Stimulated activated CD4-positive, alpha-beta T cell treated with anti-CD3 and anti-CD28 coated beads, Interleukin-1b, Interleukin-23, amount 100 ng/mL, for 4 hours (primary cell): ENCODE measurements at regions not wholly inside any gene's neighbourhood (a gene's known extent, or its start where the extent isn't known, plus 50 kb on each side); places are given as distances from the start of the nearest gene placed in this dataset.
"Not testable (repeated sequence)": the region's sequence is repeated elsewhere in the genome, so short reads cannot be mapped to it uniquely, and the experiment has no call there.

Experiments used
- DNase-seq, 2 donors: peaks; one replicate each; pipeline ENCODE4 v3.0.0-alpha.2; 2020; ENCODE audit warnings: low read depth in 2 of 2

- DNase-seq, result no peak
Measured at GRCh38 chr2:14752295-14752694, 119.8 kb downstream of the LRATD1 start.

DNA sequence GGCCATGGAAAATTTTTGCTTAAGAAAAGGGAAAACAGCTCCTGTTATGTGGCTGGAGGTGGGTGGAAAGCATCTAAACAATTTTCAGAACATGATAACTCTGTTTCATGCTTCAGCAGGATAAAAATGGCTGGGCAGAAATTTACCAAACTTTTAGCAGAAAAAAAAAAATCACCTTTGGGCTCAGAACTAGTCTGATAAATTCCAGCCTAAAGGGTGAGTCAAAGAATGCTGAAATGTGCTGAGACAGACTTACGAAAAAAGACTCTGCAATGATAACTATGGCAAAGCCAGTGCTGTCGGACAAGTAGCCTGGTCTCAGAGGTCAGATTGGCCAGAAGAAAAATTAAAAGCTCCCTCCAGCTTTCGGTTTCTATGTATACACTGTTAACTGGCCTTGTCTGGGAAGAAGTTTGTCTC, 123.6 kb downstream of the LRATD1 start:
- DNase-seq, result no peak

DNA sequence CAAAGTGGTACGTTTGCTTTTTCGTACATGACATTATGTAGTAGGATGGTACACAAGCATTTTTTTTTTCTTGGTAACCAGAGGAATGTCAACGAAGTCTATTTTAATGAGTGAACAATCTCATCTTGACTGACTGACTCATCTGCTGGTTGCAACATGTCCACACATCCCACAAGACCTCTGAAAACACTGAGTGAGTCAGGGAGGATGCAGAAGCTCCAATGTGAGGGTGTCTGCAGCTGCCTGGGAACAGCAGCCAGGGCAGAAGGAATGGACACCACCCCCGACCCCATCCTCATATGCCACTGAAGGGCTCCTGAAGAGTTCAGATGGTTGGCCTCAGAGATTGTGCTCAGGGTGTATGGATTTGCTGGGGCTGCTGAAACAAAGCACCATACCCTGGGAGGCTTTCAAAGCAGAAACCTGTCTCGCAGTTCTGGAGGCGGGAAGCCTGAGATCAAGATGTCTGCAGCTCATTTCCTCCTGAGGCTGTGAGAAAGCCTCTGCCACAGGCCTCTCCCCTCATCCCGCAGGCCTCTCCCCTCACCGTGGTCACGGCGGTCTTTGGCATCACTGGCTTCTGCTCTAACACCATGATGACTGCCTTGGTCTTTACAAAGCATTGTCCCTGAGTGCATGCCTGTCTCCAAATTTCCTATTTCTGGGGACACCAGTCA, 124.6 kb downstream of the LRATD1 start:
- no peak for DNase-seq

- DNase-seq, result no peak
Measured at GRCh38 chr2:14759082-14759481, 126.6 kb downstream of the LRATD1 start.

GRCh38 chr2:14760169-14760568, 127.7 kb downstream of the LRATD1 start:
- DNase-seq, result no peak

DNA sequence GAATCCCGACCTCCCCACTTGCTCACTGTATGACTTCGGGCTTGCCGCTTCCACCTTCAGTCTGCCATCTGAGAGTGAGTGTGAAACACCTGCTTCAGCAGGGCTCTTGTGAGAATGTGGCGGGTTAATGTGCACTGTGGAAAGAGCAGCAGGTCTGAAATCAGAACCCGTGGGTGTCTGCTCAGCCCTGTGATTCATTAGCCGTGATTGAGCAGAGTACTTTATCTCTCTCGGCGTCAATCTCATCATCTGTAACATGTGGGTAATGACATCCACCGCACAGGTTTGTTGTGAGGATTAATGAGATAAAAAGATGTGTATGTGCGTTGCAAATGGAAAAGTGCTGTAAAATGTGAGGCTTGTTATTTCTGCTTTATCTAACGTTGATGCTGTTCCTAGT, 128.6 kb downstream of the LRATD1 start:
- DNase-seq, result no peak

GRCh38 chr2:14773696-14774095, 141.2 kb downstream of the LRATD1 start:
- DNase-seq, result no peak

DNA sequence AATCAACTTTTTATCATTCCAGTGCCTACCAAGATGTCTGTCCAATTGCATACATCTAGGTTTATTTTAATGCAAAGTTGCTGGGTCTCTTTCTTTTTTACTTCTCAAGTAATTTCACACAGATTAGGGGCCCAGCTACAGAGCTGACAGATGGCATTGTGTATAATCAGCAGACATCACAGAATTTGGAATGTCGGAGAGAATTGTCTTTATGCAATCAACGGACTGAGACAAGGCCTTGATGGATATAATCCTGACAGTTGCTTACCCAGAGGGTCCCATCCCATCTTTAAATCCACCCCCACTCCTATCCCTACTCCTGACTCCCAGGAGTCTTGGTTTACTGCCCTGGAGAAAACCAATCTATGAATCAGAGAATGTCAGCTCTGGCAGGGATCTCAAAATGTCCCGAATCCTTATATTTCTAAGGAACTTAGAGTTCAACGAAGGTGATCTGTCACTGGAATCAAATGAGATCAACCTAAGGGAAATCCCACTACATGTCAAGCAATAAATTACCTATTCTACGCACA, 142.0 kb downstream of the LRATD1 start:
- DNase-seq, result no peak

- DNase-seq, result no peak
Measured at GRCh38 chr2:14776216-14776615, 143.7 kb downstream of the LRATD1 start.

DNA sequence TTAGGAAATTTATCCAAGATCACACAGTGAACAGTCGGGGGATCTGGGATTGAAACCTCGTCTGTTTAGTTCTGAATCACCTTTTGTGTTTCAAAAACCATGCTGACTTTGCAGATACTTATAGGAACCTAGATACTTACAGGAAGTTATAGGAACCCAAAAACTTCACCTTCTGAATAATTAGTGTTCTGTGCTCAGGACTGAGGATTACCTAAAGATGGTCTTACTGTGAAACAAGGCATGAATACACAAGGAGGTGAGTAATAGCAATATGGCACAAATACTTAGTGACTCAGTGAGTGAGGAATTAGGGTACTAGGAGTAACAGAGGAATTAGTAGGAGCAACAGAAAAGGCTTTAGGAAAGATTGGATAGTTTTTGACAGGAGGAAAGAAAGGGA, 145.5 kb downstream of the LRATD1 start:
- DNase-seq, result no peak

DNA sequence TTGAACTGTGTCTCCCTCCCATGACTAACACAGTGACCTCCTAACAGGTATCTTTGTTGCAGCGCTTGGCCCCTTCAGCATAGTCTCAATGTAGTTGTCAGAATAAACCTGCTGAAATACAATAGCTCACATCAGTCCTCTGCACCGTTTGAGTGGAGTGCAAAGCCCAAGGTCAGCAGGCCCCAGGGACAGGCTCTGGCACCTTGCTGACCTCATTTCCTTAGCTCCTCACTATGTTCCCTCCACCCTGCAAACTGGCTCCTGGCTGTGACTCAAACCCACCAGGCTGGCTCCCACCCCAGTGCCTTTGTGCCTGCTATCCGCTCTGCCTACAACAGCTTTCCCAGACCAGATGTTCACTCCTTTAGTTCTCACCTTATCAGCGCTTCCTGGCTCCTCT, 146.7 kb downstream of the LRATD1 start:
- DNase-seq, result no peak

GRCh38 chr2:14781142-14781541, 148.6 kb downstream of the LRATD1 start:
- no peak for DNase-seq

DNA sequence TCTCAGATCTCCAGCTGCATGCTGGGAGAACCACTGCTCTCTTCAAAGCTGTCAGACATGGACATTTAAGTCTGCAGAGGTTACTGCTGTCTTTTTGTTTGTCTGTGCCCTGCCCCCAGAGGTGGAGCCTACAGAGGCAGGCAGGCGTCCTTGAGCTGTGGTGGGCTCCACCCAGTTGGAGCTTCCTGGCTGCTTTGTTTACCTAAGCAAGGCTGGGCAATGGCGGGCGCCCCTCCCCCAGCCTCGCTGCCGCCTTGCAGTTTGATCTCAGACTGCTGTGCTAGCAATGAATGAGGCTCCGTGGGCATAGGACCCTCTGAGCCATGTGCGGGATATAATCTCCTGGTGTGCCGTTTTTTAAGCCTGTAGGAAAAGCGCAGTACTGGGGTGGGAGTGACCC, 156.3 kb downstream of the LRATD1 start:
- not testable (repeated sequence) for DNase-seq

DNA sequence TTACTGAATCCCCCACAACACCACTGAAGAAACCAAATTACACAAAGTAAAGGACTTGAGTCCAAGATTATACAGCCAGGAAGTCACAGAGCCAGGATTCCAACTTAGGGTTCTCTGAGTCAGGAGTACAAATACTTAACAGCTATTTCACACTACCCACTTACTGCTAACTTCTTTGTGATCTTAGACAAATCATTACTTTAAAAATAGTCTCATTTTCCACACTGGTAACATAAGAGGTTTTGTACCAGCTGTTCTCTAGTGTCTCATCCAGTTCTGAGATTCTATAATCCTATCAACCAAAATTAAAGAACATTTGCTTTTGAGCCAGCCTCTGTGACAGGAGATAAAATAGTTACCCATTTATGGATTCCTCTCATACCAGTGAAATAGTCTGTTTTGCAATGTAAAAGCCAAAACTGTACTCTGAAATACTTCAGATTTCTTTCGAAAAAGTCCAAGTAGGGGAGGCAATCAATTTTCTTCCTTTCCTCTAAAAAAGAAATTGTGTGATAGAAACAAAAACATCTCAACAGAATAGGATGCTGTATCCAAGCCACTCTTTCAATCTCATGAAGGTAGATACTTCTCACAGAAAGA, 157.6 kb downstream of the LRATD1 start:
- DNase-seq, result no peak

DNA sequence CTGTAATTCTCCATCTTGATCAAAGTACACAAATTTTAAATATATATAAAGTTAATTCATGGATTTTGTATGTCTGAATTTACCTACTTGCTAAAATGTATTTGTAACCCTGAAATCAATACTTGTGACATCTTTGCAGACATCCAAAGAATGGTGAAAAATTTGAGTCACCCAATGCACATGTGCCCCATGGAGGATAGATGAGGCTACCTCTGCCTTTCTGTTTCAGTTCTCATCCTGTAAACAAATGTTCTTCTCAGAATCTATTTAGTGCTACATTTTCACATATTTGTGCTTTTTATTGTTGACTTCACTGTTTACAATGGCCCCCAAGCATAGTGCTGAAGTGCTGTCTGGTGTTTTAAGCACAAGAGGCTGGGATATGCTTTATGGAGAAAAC, 171.5 kb downstream of the LRATD1 start:
- no peak for DNase-seq

DNA sequence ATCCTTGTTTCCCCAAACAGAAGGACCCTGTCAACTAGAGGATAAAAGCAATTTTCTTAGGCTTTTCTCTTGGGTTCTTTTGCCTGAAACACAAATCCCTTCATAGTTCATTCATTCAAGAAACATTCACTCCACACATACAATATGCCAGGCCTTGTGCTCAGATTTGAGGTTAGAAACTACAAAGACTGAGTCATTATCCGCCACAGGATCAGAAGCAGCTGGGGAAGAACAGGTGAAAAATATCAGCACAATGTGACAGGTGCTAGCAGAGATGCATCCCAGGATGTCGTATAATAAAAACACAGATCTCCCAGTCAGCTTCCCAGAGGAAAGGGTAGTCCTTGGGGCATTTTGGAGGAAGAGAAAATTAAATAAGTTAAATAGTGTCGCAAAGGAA, 172.4 kb downstream of the LRATD1 start:
- DNase-seq, result no peak

DNA sequence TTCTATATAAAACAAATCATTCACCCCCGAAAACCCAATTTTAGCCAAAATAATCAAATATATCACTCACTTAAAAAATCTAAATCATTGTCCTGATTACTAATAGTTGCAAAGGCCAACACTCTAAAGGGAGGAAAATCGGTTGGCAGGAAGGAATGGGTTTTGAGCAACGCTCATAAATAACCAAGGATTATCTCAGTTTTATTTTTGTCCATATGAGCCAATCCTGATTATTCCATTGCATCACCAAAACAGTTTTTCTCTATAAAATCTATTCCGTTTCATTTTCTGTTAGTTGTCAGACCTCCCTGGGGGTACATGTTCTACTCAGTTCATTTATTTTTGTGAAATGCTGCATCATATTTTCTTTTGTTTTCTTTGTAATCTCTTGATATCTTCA, 174.1 kb downstream of the LRATD1 start:
- DNase-seq, result no peak

GRCh38 chr2:14815201-14815600, 182.7 kb downstream of the LRATD1 start:
- no peak for DNase-seq

GRCh38 chr2:14816069-14817060, 183.8 kb downstream of the LRATD1 start:
- DNase-seq, result no peak

DNA sequence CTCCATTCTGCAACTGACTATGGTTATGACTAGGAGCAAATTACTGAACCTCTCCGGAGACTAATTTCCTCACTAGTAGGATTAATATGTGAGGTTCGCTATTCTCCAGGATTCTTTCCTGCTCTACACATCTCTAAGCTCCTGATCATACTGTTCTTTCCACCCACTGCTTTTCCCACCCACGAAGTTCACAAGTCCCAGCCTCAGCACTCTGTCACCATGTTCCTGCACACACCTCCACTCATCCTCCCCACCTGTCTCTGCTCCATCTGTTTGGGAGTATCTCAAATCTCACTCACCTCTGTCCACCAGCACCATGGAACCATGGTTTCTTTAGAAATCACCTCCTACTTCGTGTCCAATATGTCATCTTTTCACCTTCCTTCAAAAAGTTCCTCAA, 185.3 kb downstream of the LRATD1 start:
- no peak for DNase-seq

DNA sequence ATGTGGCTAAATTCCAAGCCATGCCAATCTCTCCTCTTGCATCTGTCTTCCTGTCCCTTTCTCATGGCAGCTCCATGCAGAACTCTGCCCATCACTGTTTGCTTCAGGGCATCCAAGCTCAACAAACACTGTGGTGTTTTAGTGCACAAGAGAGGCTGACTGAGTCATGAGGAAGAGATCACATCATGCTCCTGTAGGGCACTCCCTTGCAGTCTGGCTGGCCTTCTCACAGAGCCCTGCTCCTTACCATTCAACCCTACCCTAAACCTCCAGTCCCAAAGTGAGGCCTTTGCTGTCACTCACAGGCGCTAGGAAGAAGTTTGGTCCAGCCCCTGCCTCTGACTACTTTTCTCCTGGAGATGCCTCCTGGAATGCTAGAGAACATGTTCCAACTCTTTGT, 194.0 kb downstream of the LRATD1 start:
- DNase-seq, result no peak

GRCh38 chr2:14827226-14828023, 194.9 kb downstream of the LRATD1 start:
- DNase-seq, result no peak
